K562 (cell line): ENCODE measurements at regions not wholly inside any gene's neighbourhood (a gene's known extent, or its start where the extent isn't known, plus 50 kb on each side); places are given as distances from the start of the nearest gene placed in this dataset.

Experiments
- BRCA1 ChIP-seq, 2 experiments: fragments of 450-650 bp in 1 of 2; sonication (generic) in 1 of 2; formaldehyde crosslinking in 1 of 2; IDR thresholded peaks; 2 replicates each; pipeline versions ENCODE4 v1.5.0 to v1.6.1; 2017 to 2020; ENCODE audit warnings: mild to moderate bottlenecking in 1 of 2, missing genetic modification reagents in 1 of 2
- CBX2 ChIP-seq: fragments of 200-600 bp; sonication (generic); IDR thresholded peaks from one replicate; pipeline ENCODE4 v1.6.1; 2012; ENCODE audit warnings: mild to moderate bottlenecking, low read length, inconsistent platforms; ENCODE audit not compliant: insufficient read depth, poor library complexity, severe bottlenecking
- CREM ChIP-seq: IDR thresholded peaks from 2 replicates; pipeline ENCODE4 v1.6.1; 2014; ENCODE audit warnings: antibody characterized with exemption, low read depth
- CTBP1 ChIP-seq: fragments of 450-650 bp; IDR thresholded peaks from 2 replicates; pipeline ENCODE4 v1.6.1; 2016; ENCODE audit warnings: borderline replicate concordance
- CTCFL ChIP-seq: IDR thresholded peaks from 2 replicates; pipeline ENCODE4 v1.6.1; 2011; ENCODE audit warnings: borderline replicate concordance, low read depth, mild to moderate bottlenecking, moderate library complexity, low read length; ENCODE audit not compliant: insufficient read depth, poor library complexity, severe bottlenecking
- DEAF1 ChIP-seq: fragments of 450-650 bp; formaldehyde crosslinking; IDR thresholded peaks from 2 replicates; pipeline ENCODE4 v1.4.0; 2020; ENCODE audit warnings: mild to moderate bottlenecking, moderate library complexity
- DIDO1 ChIP-seq: fragments of 450-650 bp; IDR thresholded peaks from 2 replicates; pipeline ENCODE4 v1.6.1; 2016; ENCODE audit warnings: low read depth, missing biosample characterization, missing genetic modification characterization
- FOSL1 ChIP-seq: fragments of 200-800 bp; sonication (Bioruptor generic); conservative IDR thresholded peaks from 2 replicates; pipeline ENCODE4 v1.6.1; 2016; ENCODE audit warnings: missing genetic modification characterization, missing compliant biosample characterization
- FOXJ2 ChIP-seq: fragments of 200-800 bp; sonication (Bioruptor generic); IDR thresholded peaks from 2 replicates; pipeline ENCODE4 v1.6.1; 2016; ENCODE audit warnings: missing genetic modification characterization, missing compliant biosample characterization
- KAT2B ChIP-seq: IDR thresholded peaks from one replicate; pipeline ENCODE4 v1.6.1; 2012; ENCODE audit warnings: low read depth, mild to moderate bottlenecking, control low read depth, inconsistent platforms, low read length, moderate library complexity
- MTA1 ChIP-seq: fragments of 450-650 bp; IDR thresholded peaks from 2 replicates; pipeline ENCODE4 v1.6.1; 2017; ENCODE audit warnings: borderline replicate concordance
- MXD1 ChIP-seq: fragments of 250-450 bp; sonication (Bioruptor Pico); IDR thresholded peaks from 2 replicates; pipeline ENCODE4 v1.8.0; 2021; ENCODE audit warnings: borderline replicate concordance, mild to moderate bottlenecking, moderate library complexity; ENCODE audit not compliant: poor library complexity, severe bottlenecking
- NR3C1 ChIP-seq: sonication (generic); formaldehyde crosslinking; IDR thresholded peaks from 2 replicates; pipeline ENCODE4 v1.8.1; 2022; ENCODE audit warnings: missing genetic modification reagents
- RFX1 ChIP-seq: fragments of 450-650 bp; IDR thresholded peaks from 2 replicates; pipeline ENCODE4 v1.6.1; 2016; ENCODE audit warnings: mild to moderate bottlenecking, moderate library complexity
- SMAD3 ChIP-seq: fragments of 450-650 bp; formaldehyde crosslinking; conservative IDR thresholded peaks from 2 replicates; pipeline ENCODE4 v1.4.0; 2020; ENCODE audit warnings: mild to moderate bottlenecking
- TCF3 ChIP-seq: sonication (generic); formaldehyde crosslinking; IDR thresholded peaks from 2 replicates; pipeline ENCODE4 v1.4.0; 2020; ENCODE audit warnings: mild to moderate bottlenecking, missing genetic modification reagents
- TGIF2 ChIP-seq: sonication (generic); formaldehyde crosslinking; IDR thresholded peaks from 2 replicates; pipeline ENCODE4 v1.8.1; 2022; ENCODE audit warnings: mild to moderate bottlenecking, missing genetic modification reagents, moderate library complexity
- U2AF1 ChIP-seq: fragments of 200-400 bp; formaldehyde crosslinking; optimal IDR thresholded peaks from 2 replicates; pipeline ENCODE3; 2017; ENCODE audit warnings: mild to moderate bottlenecking, low read depth, low read length, moderate library complexity
- ZNF224 ChIP-seq: sonication (generic); formaldehyde crosslinking; IDR thresholded peaks from 2 replicates; pipeline ENCODE4 v1.8.0; 2022; ENCODE audit warnings: mild to moderate bottlenecking, missing genetic modification reagents
- ZNF253 ChIP-seq: fragments of 250-450 bp; sonication (Bioruptor Pico); conservative IDR thresholded peaks from 2 replicates; pipeline ENCODE4 v1.6.1; 2021; ENCODE audit warnings: mild to moderate bottlenecking
- ZNF311 ChIP-seq: fragments of 250-450 bp; sonication (Bioruptor Pico); IDR thresholded peaks from 2 replicates; pipeline ENCODE4 v1.4.0; 2020; ENCODE audit warnings: mild to moderate bottlenecking, moderate library complexity
- ZNF324 ChIP-seq: fragments of 250-450 bp; sonication (Bioruptor Pico); IDR thresholded peaks from 2 replicates; pipeline ENCODE4 v1.4.0; 2020; ENCODE audit warnings: mild to moderate bottlenecking
- ZNF766 ChIP-seq: fragments of 200-800 bp; sonication (Bioruptor generic); conservative IDR thresholded peaks from 2 replicates; pipeline ENCODE4 v1.6.1; 2016; ENCODE audit warnings: missing genetic modification characterization, missing compliant biosample characterization
- ZSCAN29 ChIP-seq: fragments of 450-650 bp; IDR thresholded peaks from 2 replicates; pipeline ENCODE4 v1.6.1; 2017

DNA sequence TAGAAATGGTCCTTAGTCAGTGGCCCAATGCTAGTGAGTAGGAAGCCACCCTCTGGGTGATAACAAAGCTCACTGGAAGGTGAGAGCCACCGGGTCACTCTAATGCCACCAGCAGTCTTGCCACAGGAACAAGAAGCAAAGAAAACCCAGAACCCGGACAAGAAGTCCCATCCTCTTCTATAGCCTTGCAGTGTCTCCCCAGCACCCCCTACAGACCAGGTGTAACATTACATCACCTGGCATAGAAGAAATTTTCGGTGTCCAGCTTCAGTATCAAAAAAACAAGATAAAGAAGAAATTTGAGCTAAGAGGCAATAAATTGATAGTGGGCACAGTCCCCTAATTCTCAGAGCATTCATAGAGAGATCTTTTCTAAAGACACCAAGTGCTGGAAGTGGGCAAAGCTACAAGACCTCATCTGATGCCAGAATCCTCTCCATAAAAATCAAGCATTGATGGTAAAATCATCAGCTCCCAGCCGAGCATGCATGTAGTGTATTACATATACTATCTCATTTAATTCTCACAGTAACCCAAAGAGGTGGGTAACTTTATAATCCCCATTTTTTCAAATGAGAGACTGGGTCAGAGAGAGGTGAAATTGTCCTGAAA lies 491.0 kb downstream of the MATN1 start (continued):
- TF ChIP-seq MTA1 (no peak), TCF3 (CRISPR knock-in tag) (no peak), ZNF766 (CRISPR knock-in tag) (no peak), TGIF2 (CRISPR knock-in tag) (no peak), KAT2B (no peak), RFX1 (no peak), CTBP1 (peak; percentile 54), DEAF1 (peak; percentile 46), ZNF311 (CRISPR knock-in tag) (no peak), BRCA1 (IDR thresholded peaks at IDR 0.05) (no peak), BRCA1 (CRISPR knock-in tag; IDR thresholded peaks at IDR 0.05) (no peak), CBX2 (no peak), ZNF253 (no peak), CTCFL (no peak), ZSCAN29 (no peak), SMAD3 (CRISPR knock-in tag) (no peak), U2AF1 (no peak), ZNF224 (CRISPR knock-in tag) (no peak), DIDO1 (no peak), FOSL1 (tag) (0 out of 2 replicates have a peak, but pooled peaks have one; percentile 18), ZNF324 (CRISPR knock-in tag) (no peak), MXD1 (CRISPR knock-in tag) (no peak), NR3C1 (CRISPR knock-in tag) (no peak), CREM (no peak), FOXJ2 (tag) (no peak)
